ENCODE measurements at regions not wholly inside any gene's neighbourhood (a gene's known extent, or its start where the extent isn't known, plus 50 kb on each side); places are given as distances from the start of the nearest gene placed in this dataset.
"Not testable (repeated sequence)": the region's sequence is repeated elsewhere in the genome, so short reads cannot be mapped to it uniquely, and the experiment has no call there.

DNA sequence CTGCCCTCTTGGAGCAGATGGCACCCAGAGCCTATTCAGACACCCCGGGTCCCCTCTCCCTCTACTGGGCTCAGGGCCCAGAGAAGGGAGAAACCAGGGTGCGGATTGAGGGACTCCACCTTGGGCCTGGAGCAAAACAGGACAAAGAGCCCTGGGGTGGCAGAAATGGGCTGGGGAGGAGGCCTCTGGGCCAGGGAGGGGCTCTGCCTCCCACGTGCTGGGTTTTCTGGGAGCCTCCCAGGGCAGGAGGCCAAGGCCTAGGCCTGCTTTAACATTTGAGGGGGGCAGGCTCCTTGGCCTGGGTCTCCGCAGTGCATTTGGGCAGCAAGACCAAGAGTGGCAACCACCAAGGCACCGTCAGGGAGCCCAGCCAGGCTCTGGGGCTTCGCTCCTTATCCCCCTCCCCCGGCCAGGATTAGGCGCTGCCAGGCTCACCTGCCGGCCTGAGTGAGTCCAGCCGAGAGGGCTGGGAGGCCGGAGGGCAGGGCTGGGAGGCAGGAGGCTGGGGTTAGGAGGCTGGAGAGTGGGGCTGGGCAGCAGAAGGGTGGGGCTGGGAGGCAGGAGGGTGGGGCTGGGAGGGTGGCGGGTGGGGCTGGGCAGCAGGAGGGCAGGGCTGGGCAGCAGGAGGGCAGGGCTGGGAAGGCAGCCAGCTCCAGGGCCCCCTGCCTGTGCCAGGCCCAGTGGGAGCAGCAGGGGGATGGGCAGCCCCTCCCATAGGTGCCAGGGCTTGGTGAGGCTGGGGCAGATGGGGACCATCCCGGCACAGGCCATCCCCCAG is 101.8 kb upstream of the EIF5 start:
- no peak for DNase-seq

- DNase-seq = no peak
Observed at GRCh38 chr14:103232831-103233319, 101.2 kb upstream of the EIF5 start.

DNA sequence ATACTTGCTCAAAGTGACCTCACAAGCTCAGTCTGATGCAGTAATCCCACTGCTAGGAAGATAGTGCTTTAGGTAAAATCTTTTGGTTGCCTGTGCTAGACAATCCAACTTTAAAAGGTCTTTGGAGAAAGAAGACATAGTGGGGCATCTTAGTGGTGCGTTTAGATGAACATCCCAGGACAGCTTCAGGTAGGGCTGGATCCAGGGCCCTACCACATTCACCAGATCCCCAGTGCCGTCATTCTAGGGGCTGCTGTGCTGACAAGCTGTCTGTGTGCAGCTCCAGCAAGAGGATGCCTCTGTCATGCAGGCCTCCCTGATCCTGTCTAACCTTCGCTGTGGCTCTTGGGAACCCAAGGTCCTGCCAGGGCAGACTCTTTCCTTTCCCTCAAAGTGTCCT is 100.7 kb upstream of the EIF5 start:
- no peak for DNase-seq

DNA sequence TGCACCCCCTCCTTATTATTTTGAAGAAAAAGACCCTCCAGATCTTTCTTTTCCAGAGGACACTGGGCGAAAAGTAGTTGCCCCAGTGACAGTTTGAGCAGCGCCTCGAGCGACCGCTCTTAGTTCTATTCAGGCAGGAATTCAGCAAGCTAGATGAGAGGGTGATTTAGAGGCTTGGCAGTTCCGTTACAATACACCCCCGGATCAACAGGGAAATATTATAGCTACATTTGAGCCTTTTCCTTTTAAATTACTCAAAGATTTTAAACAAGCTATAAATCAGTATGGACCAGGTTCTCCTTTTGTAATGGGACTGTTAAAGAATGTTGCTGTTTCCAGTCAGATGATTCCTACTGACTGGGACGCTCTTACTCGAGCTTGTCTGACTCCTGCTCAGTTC is 99.2 kb upstream of the EIF5 start:
- not testable (repeated sequence) for DNase-seq

GRCh38 chr14:103235506-103235905 is 98.5 kb upstream of the EIF5 start:
- not testable (repeated sequence) for DNase-seq

GRCh38 chr14:103239751-103240150 is 94.3 kb upstream of the EIF5 start:
- no peak for DNase-seq

DNA sequence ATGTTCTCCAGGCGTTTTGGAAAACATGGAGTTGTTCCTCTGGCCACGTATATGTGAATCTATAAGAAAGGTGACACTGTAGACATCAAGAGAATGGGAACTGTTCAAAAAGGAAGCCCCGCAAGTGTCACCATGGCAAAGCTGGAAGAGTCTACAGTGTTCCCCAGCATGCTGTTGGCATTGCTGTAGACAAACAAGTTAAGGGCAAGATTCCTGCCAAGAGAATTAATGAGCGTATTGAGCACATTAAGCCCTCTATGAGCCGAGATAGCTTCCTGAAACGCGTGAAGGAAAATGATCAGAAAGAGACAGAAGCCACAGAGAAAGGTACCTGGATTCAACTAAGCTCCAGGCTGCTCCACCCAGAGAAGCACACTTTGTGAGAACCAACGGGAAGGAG is 92.5 kb upstream of the EIF5 start:
- no peak for DNase-seq

- no peak for DNase-seq
Observed at GRCh38 chr14:103243764-103244737, 90.0 kb upstream of the EIF5 start.

DNA sequence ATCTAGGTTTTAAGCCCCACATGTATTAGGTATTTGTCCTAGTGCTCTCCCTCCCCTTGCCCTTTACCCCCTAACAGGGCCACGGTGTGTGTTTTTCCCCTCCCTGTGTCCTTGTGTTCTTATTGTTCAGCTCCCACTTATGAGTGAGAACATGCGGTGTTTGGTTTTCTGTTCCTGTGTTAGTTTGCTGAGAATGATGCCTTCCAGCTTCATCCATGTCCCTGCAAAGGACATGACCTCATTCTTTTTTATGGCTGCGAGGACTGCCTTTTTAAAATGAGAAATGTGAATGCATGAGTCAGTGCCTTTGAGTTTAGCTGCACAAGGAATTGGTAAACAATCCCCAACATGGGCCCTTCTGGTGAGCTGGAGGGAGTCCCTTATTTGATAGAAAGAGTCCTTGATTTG is 88.4 kb upstream of the EIF5 start:
- DNase-seq = peak; percentile 29

DNA sequence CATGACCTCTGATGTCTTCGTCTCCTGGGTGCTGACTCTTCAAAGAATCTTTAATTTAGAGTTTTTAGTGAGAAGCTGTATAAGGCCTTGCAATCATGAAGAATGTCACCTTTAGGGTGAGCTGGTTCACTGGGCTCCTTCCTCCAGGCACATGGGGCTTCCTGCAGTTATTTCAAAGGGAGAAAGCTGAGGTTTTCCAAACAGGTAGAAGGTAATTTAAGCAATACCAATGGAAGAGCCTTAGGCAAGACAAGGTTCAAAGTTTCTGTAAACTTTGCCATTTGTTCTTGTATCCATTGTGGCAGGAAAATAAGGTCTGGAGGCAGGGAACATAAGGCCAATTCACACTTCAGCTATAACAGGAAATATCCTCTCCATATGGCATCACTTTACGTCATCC is 88.0 kb upstream of the EIF5 start:
- no peak for DNase-seq

GRCh38 chr14:103247169-103247606 is 86.8 kb upstream of the EIF5 start:
- no peak for DNase-seq

- no peak for DNase-seq
Observed at GRCh38 chr14:103250181-103250580, 83.9 kb upstream of the EIF5 start.

DNA sequence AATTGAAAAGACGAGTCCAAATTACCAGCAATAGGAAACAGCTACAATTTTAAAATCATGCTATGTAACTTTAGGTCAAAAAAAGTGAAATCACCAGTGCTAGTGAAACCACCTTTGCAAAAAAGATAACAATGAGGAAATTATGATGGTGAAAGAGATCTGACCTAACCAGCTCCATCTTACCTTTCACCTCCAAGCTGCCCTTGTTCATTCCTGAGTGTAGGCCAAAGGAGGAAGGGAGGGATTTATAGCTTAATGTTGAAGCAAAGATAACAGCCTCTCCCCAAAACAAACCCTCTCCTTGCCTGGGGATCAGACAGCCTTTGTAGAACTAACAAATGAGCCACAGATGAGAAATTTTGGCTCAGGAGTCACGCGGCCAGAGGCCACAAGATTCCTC is 83.2 kb upstream of the EIF5 start:
- no peak for DNase-seq

DNA sequence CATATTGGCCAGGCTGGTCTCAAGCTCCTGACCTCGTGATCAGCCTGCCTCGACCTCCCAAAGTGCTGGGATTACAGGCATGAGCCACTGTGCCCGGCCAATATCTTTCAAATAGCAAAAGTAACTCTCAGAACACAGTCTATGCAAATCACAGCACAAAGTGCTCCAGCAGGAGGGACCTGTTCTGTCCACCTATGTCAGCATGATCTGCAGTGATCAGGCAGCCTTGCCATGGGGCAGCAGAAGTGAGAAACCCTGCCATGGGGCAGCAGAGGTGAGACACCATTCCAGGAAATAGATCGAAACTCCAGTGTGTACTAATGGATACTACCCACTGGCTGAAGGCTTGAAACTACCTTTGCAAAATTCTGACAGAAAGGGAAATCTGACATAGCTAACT is 78.5 kb upstream of the EIF5 start:
- no peak for DNase-seq

GRCh38 chr14:103256406-103256805 is 77.6 kb upstream of the EIF5 start:
- no peak for DNase-seq

DNA sequence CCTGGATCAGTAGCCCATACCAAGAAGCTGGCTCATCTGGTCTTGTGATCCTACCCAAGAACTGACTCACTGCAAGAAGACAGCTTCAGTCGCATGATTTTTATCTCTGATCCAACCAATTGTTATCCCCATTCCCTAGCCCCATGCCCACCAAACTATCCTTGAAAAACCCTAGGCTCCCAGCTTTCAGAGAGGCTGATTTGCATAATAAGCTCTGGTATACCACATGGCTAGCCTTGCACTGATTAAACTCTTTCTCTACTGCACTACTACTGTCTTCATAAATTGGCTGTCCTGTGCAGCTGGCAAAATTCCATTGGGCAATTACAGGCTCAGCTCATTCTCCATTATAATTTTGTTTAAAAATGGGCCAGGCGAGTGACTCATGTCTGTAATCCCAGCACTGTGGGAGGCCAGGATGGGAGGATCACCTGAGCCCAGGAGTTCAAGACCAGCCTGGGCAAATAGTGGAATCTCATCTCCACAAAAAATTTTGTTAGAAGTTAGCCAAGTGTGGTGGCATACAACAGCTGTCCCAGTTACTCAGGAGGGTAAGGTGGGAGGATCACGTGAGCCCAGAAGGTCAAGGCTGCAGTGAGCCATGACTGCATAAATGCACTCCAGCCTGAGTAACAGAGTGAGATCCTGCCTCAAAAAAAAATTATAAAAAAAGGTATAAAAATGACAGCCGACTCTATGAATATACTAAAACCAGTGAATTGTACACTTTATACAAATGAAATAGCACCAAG is 76.7 kb upstream of the EIF5 start:
- no peak for DNase-seq

DNA sequence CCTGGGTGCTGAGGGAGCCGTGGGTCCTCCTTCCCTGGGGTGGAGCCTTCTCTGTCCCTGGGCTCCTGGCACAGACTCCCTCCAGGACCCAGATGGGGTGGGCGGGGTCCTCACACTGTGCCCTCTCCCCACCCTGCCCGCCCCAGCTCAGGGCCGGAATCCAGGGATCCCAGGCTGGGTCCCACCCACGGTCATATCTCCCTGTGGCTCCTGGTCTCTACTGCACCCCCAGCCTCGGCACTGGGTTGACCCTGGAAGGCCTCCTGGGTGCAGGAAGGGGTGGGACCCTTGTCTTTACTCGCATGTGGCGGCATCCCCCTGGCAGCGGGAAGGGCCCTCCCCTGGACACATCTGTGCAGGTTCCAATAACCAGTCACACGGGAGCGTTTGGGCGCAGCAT is 75.8 kb upstream of the EIF5 start:
- DNase-seq = no peak

DNA sequence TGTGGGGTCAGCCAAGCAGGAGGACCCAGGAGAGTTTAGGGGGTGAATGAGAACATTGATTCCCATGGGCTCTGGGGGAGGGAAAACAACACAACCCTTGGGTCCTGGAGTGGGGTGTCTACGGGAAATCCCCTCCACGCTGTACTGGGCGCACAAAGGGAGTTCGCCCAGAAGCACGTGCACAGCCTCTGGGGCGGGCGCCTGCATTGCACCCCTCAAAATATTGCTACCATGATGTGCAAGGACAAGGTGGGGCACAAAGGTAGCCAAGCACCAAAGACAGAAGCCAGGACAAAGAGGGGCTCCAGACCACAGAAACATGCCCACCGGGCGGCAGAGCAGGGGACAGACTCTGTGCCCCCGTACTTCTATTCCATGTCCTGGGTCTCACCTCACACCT is 74.9 kb upstream of the EIF5 start:
- no peak for DNase-seq

DNA sequence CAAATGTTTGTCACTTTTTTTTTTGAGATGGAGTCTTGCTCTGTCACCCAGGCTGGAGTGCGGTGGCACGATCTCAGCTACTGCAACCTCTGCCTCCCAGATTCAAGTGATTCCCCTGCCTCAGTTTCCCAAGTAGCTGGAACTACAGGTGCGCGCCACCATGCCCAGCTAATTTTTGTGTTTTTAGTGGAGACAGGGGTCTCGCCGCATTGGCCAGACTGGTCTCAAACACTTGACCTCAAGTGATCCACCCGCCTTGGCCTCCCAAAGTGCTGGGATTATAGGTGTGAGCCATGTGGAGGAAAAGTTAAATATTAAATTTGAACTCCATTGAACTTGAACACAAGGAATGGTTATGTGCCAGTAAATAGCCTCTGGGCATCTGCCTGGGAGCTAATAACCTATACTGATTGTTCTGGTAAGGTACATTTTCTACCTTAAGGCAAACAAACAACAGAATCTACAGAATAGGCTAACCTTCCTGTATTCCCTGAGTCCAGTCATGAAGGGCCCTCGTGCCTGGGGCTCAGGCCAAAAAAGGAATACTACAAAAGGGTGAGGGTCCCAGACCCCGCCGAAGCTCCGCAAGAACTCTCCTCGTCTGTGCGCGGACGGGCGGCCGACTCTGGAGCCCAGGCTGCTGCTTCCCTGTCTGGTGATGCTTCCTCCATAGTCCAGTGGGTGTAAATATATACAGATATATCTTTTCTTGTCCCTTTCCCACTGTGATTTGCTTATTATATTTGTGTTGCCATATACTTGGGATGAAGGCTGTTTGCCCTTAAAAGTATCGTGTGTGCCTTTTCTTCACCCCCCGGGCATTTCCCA is 74.0 kb upstream of the EIF5 start:
- DNase-seq = no peak

- DNase-seq = peak; percentile 8
Observed at GRCh38 chr14:103260629-103261124, 73.4 kb upstream of the EIF5 start.

DNA sequence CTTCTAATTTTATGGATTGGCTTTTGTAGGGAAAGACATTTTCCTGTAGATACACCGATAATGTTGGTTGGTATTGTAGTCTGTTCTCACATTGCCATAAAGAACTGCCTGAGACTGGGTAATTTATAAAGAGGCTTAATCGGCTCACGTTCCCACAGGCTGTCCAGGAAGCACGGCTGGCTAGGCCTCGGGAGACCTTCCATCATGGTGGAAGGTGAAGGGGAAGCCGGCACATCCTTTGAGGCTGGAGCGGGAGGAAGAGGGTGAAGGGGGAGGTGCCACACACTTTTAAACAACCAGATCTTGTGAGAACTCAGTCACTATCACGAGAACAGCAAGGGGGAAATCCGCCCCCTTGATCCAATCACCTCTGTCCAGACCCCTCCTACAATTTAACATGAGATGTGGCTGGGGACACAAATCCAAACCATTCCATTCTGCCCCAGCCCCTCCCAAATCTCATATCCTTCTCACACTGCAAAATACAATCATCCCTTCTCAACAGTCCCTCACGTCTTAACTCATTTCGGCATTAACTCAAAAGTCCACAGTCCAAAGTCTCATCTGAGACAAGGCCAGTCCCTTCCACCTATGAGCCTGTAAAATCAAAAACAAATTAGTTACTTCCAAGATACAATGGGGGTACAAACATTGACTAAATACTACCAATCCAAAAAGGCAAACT is 66.7 kb upstream of the EIF5 start:
- no peak for DNase-seq

Data from fibroblast of skin of right biceps (primary cell).